ENCODE measurements at regions not wholly inside any gene's neighbourhood (a gene's known extent, or its start where the extent isn't known, plus 50 kb on each side); places are given as distances from the start of the nearest gene placed in this dataset.

- CTCF ChIA-PET: no interaction called here
- no peaks in the 10 kb centered on the region for H3K27me3 ChIP-seq (ENCODE audit: control insufficient read depth in 2 of 2, insufficient read depth in 2 of 2, low read length in 2 of 2)
- no peaks in the 10 kb centered on the region for H3K4me1 ChIP-seq (ENCODE audit: control insufficient read depth in 2 of 2, insufficient read depth in 2 of 2, low read length in 2 of 2)
- no peaks in the 10 kb centered on the region for H3K4me1 Mint-ChIP-seq
- no peaks in the 10 kb centered on the region for H3K27me3 Mint-ChIP-seq
- H3K4me3 ChIP-seq (ENCODE audit: low read length): no peak overlapping the region
- no peak overlapping the region for H3K27ac Mint-ChIP-seq
- H3K36me3 ChIP-seq (ENCODE audit: control insufficient read depth in 2 of 3, insufficient read depth in 3 of 3, low read length in 3 of 3): no peaks in the 10 kb centered on the region
- POLR2A ChIA-PET: no interaction called here
- ATAC-seq (no peak), DNase-seq (no peak)
- no peaks in the 10 kb centered on the region for H3K36me3 Mint-ChIP-seq
- peaks cover 0 to 12% (median 2%) of the 10 kb centered on the region in 11 donors for H3K9me3 Mint-ChIP-seq
- no peaks in the 10 kb centered on the region for H3K9me3 ChIP-seq (ENCODE audit: control insufficient read depth in 2 of 3, low read length in 3 of 3)
- no peak overlapping the region for H3K27ac ChIP-seq (ENCODE audit: low read depth, low read length)
- intact Hi-C loops (cut with micrococcal nuclease): no loop called here
- H3K4me3 Mint-ChIP-seq: no peak overlapping the region
Observed at GRCh38 chr6:78059171-78059570, 406.3 kb downstream of the MEI4 start.

GRCh38 chr6:78062993-78063392 is 410.2 kb downstream of the MEI4 start:
- no peaks in the 10 kb centered on the region for H3K4me1 Mint-ChIP-seq
- H3K9me3 Mint-ChIP-seq: peaks cover 0 to 12% (median 3%) of the 10 kb centered on the region in 11 donors
- H3K27me3 ChIP-seq (ENCODE audit: control insufficient read depth in 2 of 2, insufficient read depth in 2 of 2, low read length in 2 of 2): no peaks in the 10 kb centered on the region
- ChIA-PET CTCF (no interaction called here), POLR2A (no interaction called here)
- no peak overlapping the region for H3K27ac ChIP-seq (ENCODE audit: low read depth, low read length)
- H3K36me3 ChIP-seq (ENCODE audit: control insufficient read depth in 2 of 3, insufficient read depth in 3 of 3, low read length in 3 of 3): no peaks in the 10 kb centered on the region
- DNase-seq (no peak), ATAC-seq (no peak)
- intact Hi-C loops (cut with micrococcal nuclease): no loop called here
- H3K36me3 Mint-ChIP-seq: no peaks in the 10 kb centered on the region
- H3K4me3 ChIP-seq (ENCODE audit: low read length): no peak overlapping the region
- no peak overlapping the region for H3K27ac Mint-ChIP-seq
- no peaks in the 10 kb centered on the region for H3K27me3 Mint-ChIP-seq
- H3K4me1 ChIP-seq (ENCODE audit: control insufficient read depth in 2 of 2, insufficient read depth in 2 of 2, low read length in 2 of 2): no peaks in the 10 kb centered on the region
- H3K9me3 ChIP-seq (ENCODE audit: control insufficient read depth in 2 of 3, low read length in 3 of 3): no peaks in the 10 kb centered on the region
- H3K4me3 Mint-ChIP-seq: no peak overlapping the region

GRCh38 chr6:78076371-78076770 is 423.5 kb downstream of the MEI4 start:
- ChIA-PET POLR2A (no interaction called here), CTCF (no interaction called here)
- DNase-seq: no peak
- no peak overlapping the region for H3K4me3 Mint-ChIP-seq
- no peaks in the 10 kb centered on the region for H3K27me3 ChIP-seq (ENCODE audit: control insufficient read depth in 2 of 2, insufficient read depth in 2 of 2, low read length in 2 of 2)
- no peak for ATAC-seq
- H3K36me3 ChIP-seq (ENCODE audit: control insufficient read depth in 2 of 3, insufficient read depth in 3 of 3, low read length in 3 of 3): no peaks in the 10 kb centered on the region
- H3K9me3 ChIP-seq (ENCODE audit: control insufficient read depth in 2 of 3, low read length in 3 of 3): peaks cover 0 to 4% (median 0%) of the 10 kb centered on the region in 3 experiments
- H3K27ac ChIP-seq (ENCODE audit: low read depth, low read length): no peak overlapping the region
- H3K4me1 Mint-ChIP-seq: no peaks in the 10 kb centered on the region
- H3K36me3 Mint-ChIP-seq: no peaks in the 10 kb centered on the region
- peaks cover 0 to 5% (median 3%) of the 10 kb centered on the region in 11 donors for H3K9me3 Mint-ChIP-seq
- H3K27me3 Mint-ChIP-seq: no peaks in the 10 kb centered on the region
- no peaks in the 10 kb centered on the region for H3K4me1 ChIP-seq (ENCODE audit: control insufficient read depth in 2 of 2, insufficient read depth in 2 of 2, low read length in 2 of 2)
- intact Hi-C loops (cut with micrococcal nuclease): no loop called here
- H3K4me3 ChIP-seq (ENCODE audit: low read length): no peak overlapping the region
- H3K27ac Mint-ChIP-seq: no peak overlapping the region

GRCh38 chr6:78089531-78089930 is 436.7 kb downstream of the MEI4 start:
- H3K4me1 Mint-ChIP-seq: no peaks in the 10 kb centered on the region
- Histone ChIP-seq H3K36me3 (ENCODE audit: control insufficient read depth in 2 of 3, insufficient read depth in 3 of 3, low read length in 3 of 3) (no peaks in the 10 kb centered on the region), H3K4me3 (ENCODE audit: low read length) (no peak overlapping the region), H3K27me3 (ENCODE audit: control insufficient read depth in 2 of 2, insufficient read depth in 2 of 2, low read length in 2 of 2) (no peaks in the 10 kb centered on the region), H3K4me1 (ENCODE audit: control insufficient read depth in 2 of 2, insufficient read depth in 2 of 2, low read length in 2 of 2) (no peaks in the 10 kb centered on the region), H3K27ac (ENCODE audit: low read depth, low read length) (no peak overlapping the region), H3K9me3 (ENCODE audit: control insufficient read depth in 2 of 3, low read length in 3 of 3) (no peaks in the 10 kb centered on the region)
- intact Hi-C loops (cut with micrococcal nuclease): no loop called here
- H3K4me3 Mint-ChIP-seq: no peak overlapping the region
- POLR2A ChIA-PET: no interaction called here
- peaks cover 0 to 13% (median 4%) of the 10 kb centered on the region in 11 donors for H3K9me3 Mint-ChIP-seq
- H3K27ac Mint-ChIP-seq: no peak overlapping the region
- no peaks in the 10 kb centered on the region for H3K36me3 Mint-ChIP-seq
- H3K27me3 Mint-ChIP-seq: no peaks in the 10 kb centered on the region
- DNase-seq (no peak), ATAC-seq (no peak)
- CTCF ChIA-PET: no interaction called here

GRCh38 chr6:78093906-78094305 is 441.1 kb downstream of the MEI4 start:
- Histone ChIP-seq H3K36me3 (ENCODE audit: control insufficient read depth in 2 of 3, insufficient read depth in 3 of 3, low read length in 3 of 3) (no peaks in the 10 kb centered on the region), H3K4me1 (ENCODE audit: control insufficient read depth in 2 of 2, insufficient read depth in 2 of 2, low read length in 2 of 2) (no peaks in the 10 kb centered on the region), H3K27ac (ENCODE audit: low read depth, low read length) (no peak overlapping the region), H3K9me3 (ENCODE audit: control insufficient read depth in 2 of 3, low read length in 3 of 3) (no peaks in the 10 kb centered on the region), H3K4me3 (ENCODE audit: low read length) (no peak overlapping the region), H3K27me3 (ENCODE audit: control insufficient read depth in 2 of 2, insufficient read depth in 2 of 2, low read length in 2 of 2) (no peaks in the 10 kb centered on the region)
- DNase-seq (no peak), ATAC-seq (no peak)
- H3K4me3 Mint-ChIP-seq: no peak overlapping the region
- H3K27me3 Mint-ChIP-seq: no peaks in the 10 kb centered on the region
- ChIA-PET CTCF (no interaction called here), POLR2A (no interaction called here)
- H3K36me3 Mint-ChIP-seq: no peaks in the 10 kb centered on the region
- H3K9me3 Mint-ChIP-seq: peaks cover 0 to 5% (median 0%) of the 10 kb centered on the region in 11 donors
- intact Hi-C loops (cut with micrococcal nuclease): no loop called here
- no peak overlapping the region for H3K27ac Mint-ChIP-seq
- no peaks in the 10 kb centered on the region for H3K4me1 Mint-ChIP-seq

GRCh38 chr6:78101387-78101786 is 448.5 kb downstream of the MEI4 start:
- Histone ChIP-seq H3K27ac (ENCODE audit: low read depth, low read length) (no peak overlapping the region), H3K9me3 (ENCODE audit: control insufficient read depth in 2 of 3, low read length in 3 of 3) (no peaks in the 10 kb centered on the region), H3K36me3 (ENCODE audit: control insufficient read depth in 2 of 3, insufficient read depth in 3 of 3, low read length in 3 of 3) (no peaks in the 10 kb centered on the region), H3K4me1 (ENCODE audit: control insufficient read depth in 2 of 2, insufficient read depth in 2 of 2, low read length in 2 of 2) (no peaks in the 10 kb centered on the region), H3K4me3 (ENCODE audit: low read length) (no peak overlapping the region), H3K27me3 (ENCODE audit: control insufficient read depth in 2 of 2, insufficient read depth in 2 of 2, low read length in 2 of 2) (no peaks in the 10 kb centered on the region)
- ChIA-PET POLR2A (no interaction called here), CTCF (interaction anchor here (0.7 kb wide), 1 partner anchor 21 kb away, joined by 3 read pairs; no protein-coding TSS in a partner anchor)
- intact Hi-C loops (cut with micrococcal nuclease): no loop called here
- Mint-ChIP-seq H3K4me1 (no peaks in the 10 kb centered on the region), H3K27ac (no peak overlapping the region), H3K4me3 (no peak overlapping the region), H3K9me3 (peaks cover 0 to 10% (median 3%) of the 10 kb centered on the region in 11 donors), H3K36me3 (no peaks in the 10 kb centered on the region), H3K27me3 (no peaks in the 10 kb centered on the region)
- DNase-seq (no peak), ATAC-seq (no peak)

- no peak overlapping the region for H3K4me3 Mint-ChIP-seq
- no peak overlapping the region for H3K27ac ChIP-seq (ENCODE audit: low read depth, low read length)
- intact Hi-C loops (cut with micrococcal nuclease): no loop called here
Observed at GRCh38 chr6:78110641-78111040, 457.8 kb downstream of the MEI4 start.

More at GRCh38 chr6:78110641-78111040, 457.8 kb downstream of the MEI4 start:
- Mint-ChIP-seq H3K27ac (no peak overlapping the region), H3K27me3 (no peaks in the 10 kb centered on the region), H3K4me1 (no peaks in the 10 kb centered on the region), H3K9me3 (peaks cover 0 to 30% (median 6%) of the 10 kb centered on the region in 11 donors), H3K36me3 (no peaks in the 10 kb centered on the region)
- H3K9me3 ChIP-seq (ENCODE audit: control insufficient read depth in 2 of 3, low read length in 3 of 3): no peaks in the 10 kb centered on the region
- H3K4me1 ChIP-seq (ENCODE audit: control insufficient read depth in 2 of 2, insufficient read depth in 2 of 2, low read length in 2 of 2): no peaks in the 10 kb centered on the region
- H3K36me3 ChIP-seq (ENCODE audit: control insufficient read depth in 2 of 3, insufficient read depth in 3 of 3, low read length in 3 of 3): no peaks in the 10 kb centered on the region
- ATAC-seq (no peak), DNase-seq (no peak)
- ChIA-PET CTCF (no interaction called here), POLR2A (no interaction called here)
- no peak overlapping the region for H3K4me3 ChIP-seq (ENCODE audit: low read length)
- no peaks in the 10 kb centered on the region for H3K27me3 ChIP-seq (ENCODE audit: control insufficient read depth in 2 of 2, insufficient read depth in 2 of 2, low read length in 2 of 2)

Measured in naive thymus-derived CD4-positive, alpha-beta T cell (primary cell).